ENCODE measurements at regions not wholly inside any gene's neighbourhood (a gene's known extent, or its start where the extent isn't known, plus 50 kb on each side); places are given as distances from the start of the nearest gene placed in this dataset.
"Not testable (repeated sequence)": the region's sequence is repeated elsewhere in the genome, so short reads cannot be mapped to it uniquely, and the experiment has no call there.

GRCh38 chr1:101394041-101394440 is 157.2 kb downstream of the S1PR1 start:
- DNase-seq, result no peak
- in situ Hi-C loops (cut with HindIII; ENCODE audit: low pct_ligation_motif_present, low pct_unique_long_range_greater_than_20kb, low sequenced_read_pairs), result no loop called here

DNA sequence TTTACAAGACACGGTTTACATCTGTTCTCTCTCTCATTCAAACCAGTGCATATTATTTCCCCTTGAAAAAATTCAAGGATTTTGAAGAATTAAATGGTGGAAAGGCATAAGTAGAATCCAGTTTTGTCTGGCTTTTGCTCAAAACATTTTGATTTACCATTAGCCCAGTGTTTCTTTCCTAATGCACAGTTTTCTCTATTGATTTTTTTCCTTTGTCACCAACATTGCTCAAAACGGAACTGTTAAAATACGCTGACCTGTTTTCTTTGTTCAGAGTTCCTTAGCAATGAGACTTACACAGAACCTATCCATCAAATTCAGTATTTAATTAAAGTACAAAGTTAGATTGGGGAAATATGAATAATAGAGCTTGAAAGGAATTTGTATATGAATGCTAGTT is 162.4 kb downstream of the S1PR1 start:
- in situ Hi-C loops (cut with HindIII; ENCODE audit: low pct_ligation_motif_present, low pct_unique_long_range_greater_than_20kb, low sequenced_read_pairs), result no loop called here
- no peak for DNase-seq

DNA sequence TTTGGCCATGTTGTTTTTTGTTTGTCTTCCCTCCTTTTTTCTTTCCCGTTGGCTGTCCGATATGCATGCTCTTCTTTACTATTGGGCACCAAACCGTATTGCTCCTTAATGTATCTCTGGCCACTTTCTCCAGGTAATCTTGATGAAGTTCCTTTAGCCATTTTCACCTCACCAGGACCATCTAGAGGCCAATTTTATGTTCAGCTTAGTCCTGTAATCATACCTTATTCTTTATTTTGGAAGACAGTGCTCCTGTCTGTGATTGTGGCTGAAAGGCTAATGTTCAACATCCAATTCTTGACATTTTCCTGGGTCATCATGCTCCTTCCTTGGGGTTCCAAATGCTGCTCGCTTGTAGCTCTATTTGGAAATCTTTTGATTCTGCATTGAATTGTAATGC is 169.5 kb downstream of the S1PR1 start:
- no peak for DNase-seq
- in situ Hi-C loops (cut with HindIII; ENCODE audit: low pct_ligation_motif_present, low pct_unique_long_range_greater_than_20kb, low sequenced_read_pairs), result no loop called here

- no peak for DNase-seq
- in situ Hi-C loops (cut with HindIII; ENCODE audit: low pct_ligation_motif_present, low pct_unique_long_range_greater_than_20kb, low sequenced_read_pairs), result no loop called here
These were observed 169.9 kb downstream of the S1PR1 start for GRCh38 chr1:101406681-101407080.

- no peak for DNase-seq
- in situ Hi-C loops (cut with HindIII; ENCODE audit: low pct_ligation_motif_present, low pct_unique_long_range_greater_than_20kb, low sequenced_read_pairs), result no loop called here
These were observed 170.8 kb downstream of the S1PR1 start for GRCh38 chr1:101407505-101408211.

GRCh38 chr1:101408212-101409042 is 171.6 kb downstream of the S1PR1 start:
- in situ Hi-C loops (cut with HindIII; ENCODE audit: low pct_ligation_motif_present, low pct_unique_long_range_greater_than_20kb, low sequenced_read_pairs), result no loop called here
- no peak for DNase-seq

DNA sequence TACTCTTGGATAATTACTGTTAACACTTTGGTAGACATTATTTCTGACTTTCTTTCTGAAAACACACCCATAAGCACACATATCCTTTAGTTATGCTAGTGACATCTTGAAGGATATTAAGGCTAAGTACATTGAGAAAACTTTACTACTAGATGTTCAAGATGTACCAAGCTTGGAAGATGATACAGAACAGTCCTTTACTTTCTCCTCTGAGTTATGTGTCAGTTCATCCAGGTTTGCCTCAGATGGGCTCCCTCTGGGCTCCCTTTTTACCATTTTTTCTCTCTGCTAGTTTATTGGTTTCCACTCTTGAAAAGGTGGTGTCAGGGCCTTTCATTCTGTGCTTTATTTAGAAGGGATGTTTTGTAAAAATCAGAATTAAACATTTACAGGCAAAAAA is 172.3 kb downstream of the S1PR1 start:
- in situ Hi-C loops (cut with HindIII; ENCODE audit: low pct_ligation_motif_present, low pct_unique_long_range_greater_than_20kb, low sequenced_read_pairs), result no loop called here
- no peak for DNase-seq

- in situ Hi-C loops (cut with HindIII; ENCODE audit: low pct_ligation_motif_present, low pct_unique_long_range_greater_than_20kb, low sequenced_read_pairs), result no loop called here
- no peak for DNase-seq
These were observed 173.4 kb downstream of the S1PR1 start for GRCh38 chr1:101410048-101410878.

DNA sequence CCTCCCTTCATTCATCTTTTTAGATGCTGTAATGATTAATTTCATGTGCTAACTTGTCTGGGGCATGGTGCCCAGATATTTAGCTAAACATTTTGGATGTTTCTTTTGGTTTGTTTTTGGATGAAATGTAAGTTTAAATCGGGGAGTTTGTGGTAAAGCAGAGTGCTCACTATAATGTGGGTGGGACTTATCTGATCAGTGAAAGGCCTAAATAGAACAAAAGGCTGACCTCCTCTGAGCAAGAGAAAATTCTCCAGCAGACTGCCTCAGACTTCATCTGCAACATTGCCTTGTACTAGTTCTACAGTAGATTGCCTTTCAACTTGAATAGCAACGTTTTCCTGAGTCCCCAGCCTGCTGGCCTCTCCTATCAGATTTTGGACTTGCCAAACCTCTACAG is 183.6 kb downstream of the S1PR1 start:
- no peak for DNase-seq
- in situ Hi-C loops (cut with HindIII; ENCODE audit: low pct_ligation_motif_present, low pct_unique_long_range_greater_than_20kb, low sequenced_read_pairs), result no loop called here

- DNase-seq; in situ Hi-C loops (cut with HindIII; ENCODE audit: low pct_ligation_motif_present, low pct_unique_long_range_greater_than_20kb, low sequenced_read_pairs): not testable (repeated sequence)
These were observed 191.3 kb downstream of the S1PR1 start for GRCh38 chr1:101428083-101428482.

DNA sequence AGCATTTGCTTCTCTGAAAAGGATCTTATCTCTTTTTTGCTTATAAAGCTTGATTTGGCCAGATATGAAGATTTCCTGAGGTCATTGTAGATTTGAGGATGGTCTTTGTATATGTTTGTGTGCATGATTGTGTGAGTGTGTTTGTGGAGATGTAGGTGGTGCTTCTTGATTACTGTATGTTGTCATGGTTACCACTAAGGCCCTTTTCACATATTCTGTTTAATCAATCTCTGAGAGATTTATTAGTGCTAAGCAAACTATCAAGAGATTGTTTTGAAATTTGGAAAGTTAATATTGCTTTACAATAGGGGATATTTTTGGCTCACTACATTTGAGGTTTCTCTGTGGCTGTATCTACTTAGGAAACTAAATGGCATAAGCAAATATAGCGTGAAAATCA is 191.7 kb downstream of the S1PR1 start:
- in situ Hi-C loops (cut with HindIII; ENCODE audit: low pct_ligation_motif_present, low pct_unique_long_range_greater_than_20kb, low sequenced_read_pairs), result no loop called here
- DNase-seq, result no peak

- in situ Hi-C loops (cut with HindIII; ENCODE audit: low pct_ligation_motif_present, low pct_unique_long_range_greater_than_20kb, low sequenced_read_pairs), result no loop called here
- no peak for DNase-seq
These were observed 195.2 kb downstream of the S1PR1 start for GRCh38 chr1:101431956-101432510.

- no peak for DNase-seq
- in situ Hi-C loops (cut with HindIII; ENCODE audit: low pct_ligation_motif_present, low pct_unique_long_range_greater_than_20kb, low sequenced_read_pairs), result no loop called here
These were observed 199.2 kb downstream of the S1PR1 start for GRCh38 chr1:101435831-101436511.

GRCh38 chr1:101437800-101438199 is 201.0 kb downstream of the S1PR1 start:
- DNase-seq, result no peak
- in situ Hi-C loops (cut with HindIII; ENCODE audit: low pct_ligation_motif_present, low pct_unique_long_range_greater_than_20kb, low sequenced_read_pairs), result no loop called here

GRCh38 chr1:101438359-101438758 is 201.5 kb downstream of the S1PR1 start:
- DNase-seq, result peak; percentile 10
- in situ Hi-C loops (cut with HindIII; ENCODE audit: low pct_ligation_motif_present, low pct_unique_long_range_greater_than_20kb, low sequenced_read_pairs), result no loop called here

GRCh38 chr1:101440485-101440884 is 203.7 kb downstream of the S1PR1 start:
- in situ Hi-C loops (cut with HindIII; ENCODE audit: low pct_ligation_motif_present, low pct_unique_long_range_greater_than_20kb, low sequenced_read_pairs), result no loop called here
- DNase-seq, result no peak

DNA sequence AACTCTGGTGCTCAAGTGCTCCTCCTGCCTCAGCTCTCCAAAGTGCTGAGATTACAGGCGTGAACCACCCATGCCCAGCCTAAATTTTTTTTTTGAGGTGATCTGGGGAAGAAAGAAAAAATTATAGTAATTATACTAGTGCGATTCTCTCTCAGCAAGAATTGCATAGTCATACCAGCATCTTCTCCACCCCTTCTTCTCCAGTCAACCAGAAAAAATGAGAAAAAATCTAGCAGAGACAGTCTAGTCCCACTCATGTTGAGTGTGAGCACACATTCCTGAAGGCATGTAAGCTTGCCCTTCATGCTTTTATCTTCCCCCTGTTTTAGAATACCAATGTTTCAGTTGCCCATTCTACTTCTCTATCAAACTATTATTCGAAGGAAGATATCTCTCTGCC is 207.6 kb downstream of the S1PR1 start:
- DNase-seq, result no peak
- in situ Hi-C loops (cut with HindIII; ENCODE audit: low pct_ligation_motif_present, low pct_unique_long_range_greater_than_20kb, low sequenced_read_pairs), result no loop called here

- in situ Hi-C loops (cut with HindIII; ENCODE audit: low pct_ligation_motif_present, low pct_unique_long_range_greater_than_20kb, low sequenced_read_pairs), result no loop called here
- no peak for DNase-seq
These were observed 208.2 kb downstream of the S1PR1 start for GRCh38 chr1:101444873-101445618.
